ENCODE measurements at regions not wholly inside any gene's neighbourhood (a gene's known extent, or its start where the extent isn't known, plus 50 kb on each side); places are given as distances from the start of the nearest gene placed in this dataset.

DNA sequence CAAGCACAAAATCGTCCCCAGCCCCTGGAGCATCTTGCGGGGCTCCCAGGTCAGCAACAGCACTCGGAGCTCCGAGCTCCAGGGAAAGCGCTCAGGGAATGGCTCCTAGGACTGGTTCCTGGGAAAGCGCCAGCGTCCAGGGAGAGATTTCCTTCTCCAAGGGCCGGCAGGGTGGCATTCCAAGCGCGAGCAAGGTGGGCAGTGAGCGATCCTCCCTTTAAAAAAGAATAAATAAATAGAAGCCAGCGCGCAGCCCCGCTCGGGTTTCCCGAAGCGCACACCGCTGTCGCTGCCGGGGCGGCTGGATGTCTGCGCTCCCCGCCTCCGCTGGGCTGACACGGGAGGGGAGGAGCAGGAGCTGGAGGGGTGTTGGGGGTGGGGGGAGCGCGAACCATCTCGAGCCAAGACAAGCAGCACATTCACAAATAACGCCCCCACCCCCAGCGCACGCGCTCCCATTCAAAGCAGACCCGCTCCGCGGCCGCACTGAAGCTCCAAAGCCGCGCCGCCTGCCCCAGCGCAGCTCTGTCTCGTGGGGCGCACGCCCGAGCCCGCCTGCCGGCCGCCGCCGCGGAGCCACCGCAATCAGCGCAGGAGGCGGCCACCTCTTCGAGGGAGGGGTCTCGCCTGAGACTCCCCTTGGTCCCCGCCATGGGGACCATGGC, 327.4 kb downstream of the SH3GL2 start:
- no peak for DNase-seq (ENCODE audit: low read depth)
- TF ChIP-seq, protein P1, sequence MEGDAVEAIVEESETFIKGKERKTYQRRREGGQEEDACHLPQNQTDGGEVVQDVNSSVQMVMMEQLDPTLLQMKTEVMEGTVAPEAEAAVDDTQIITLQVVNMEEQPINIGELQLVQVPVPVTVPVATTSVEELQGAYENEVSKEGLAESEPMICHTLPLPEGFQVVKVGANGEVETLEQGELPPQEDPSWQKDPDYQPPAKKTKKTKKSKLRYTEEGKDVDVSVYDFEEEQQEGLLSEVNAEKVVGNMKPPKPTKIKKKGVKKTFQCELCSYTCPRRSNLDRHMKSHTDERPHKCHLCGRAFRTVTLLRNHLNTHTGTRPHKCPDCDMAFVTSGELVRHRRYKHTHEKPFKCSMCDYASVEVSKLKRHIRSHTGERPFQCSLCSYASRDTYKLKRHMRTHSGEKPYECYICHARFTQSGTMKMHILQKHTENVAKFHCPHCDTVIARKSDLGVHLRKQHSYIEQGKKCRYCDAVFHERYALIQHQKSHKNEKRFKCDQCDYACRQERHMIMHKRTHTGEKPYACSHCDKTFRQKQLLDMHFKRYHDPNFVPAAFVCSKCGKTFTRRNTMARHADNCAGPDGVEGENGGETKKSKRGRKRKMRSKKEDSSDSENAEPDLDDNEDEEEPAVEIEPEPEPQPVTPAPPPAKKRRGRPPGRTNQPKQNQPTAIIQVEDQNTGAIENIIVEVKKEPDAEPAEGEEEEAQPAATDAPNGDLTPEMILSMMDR (IDR thresholded peaks at IDR 0.05; ENCODE audit: insufficient read depth, low read depth, low read length, missing control alignments), result no peak
- no peak overlapping the region for H3K4me3 ChIP-seq (ENCODE audit: low read depth, low read length)

DNA sequence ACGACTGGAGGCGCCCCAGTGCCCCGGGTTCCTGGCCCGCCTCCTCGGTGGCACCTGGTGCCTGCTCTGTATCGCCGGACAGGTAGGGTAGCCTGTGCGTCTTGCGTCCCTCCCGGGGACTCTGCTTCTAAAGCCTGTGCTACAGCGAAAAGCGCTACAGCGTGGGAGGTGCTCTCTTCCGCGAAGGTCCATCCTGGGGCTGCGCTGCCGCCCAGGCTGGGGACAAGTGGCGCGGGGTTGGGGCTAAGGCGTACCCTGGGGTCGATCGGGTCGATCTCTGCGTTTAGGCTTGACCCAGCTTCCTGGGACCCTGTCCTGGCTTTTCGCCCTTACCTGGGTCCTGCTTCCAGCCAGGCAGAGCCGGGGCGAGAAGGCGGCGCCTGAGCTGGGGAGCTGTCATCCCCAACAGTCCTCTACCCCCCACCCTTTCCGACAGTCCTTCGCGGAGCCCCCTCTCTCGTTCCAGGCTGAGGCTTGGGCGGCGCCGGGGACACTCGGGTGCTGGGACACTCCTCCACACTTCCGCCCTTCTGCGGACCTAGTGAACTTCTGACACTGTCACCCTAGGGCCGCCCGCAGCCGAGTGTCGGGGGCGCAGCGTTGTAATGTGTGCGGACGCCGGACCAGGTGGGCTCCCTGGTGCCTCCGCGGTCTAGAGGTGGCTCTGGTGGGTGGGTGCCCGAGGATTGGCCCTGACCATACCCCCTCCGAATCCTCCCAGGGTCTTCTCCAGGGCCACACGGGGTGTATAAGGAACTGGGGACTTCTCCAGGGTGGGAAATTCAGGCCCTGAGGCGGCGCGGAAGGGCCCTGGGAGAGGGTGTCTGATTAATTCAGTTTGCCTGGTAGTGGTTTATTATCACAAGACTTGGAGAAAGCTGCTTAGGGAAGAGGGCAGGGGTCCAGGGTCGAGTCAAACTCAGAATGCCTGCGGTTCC, 328.2 kb downstream of the SH3GL2 start:
- no peak for DNase-seq (ENCODE audit: low read depth)
- TF ChIP-seq, protein P1 (IDR thresholded peaks at IDR 0.05; ENCODE audit: insufficient read depth, low read depth, low read length, missing control alignments), result no peak
- H3K4me3 ChIP-seq (ENCODE audit: low read depth, low read length), result no peak overlapping the region

DNA sequence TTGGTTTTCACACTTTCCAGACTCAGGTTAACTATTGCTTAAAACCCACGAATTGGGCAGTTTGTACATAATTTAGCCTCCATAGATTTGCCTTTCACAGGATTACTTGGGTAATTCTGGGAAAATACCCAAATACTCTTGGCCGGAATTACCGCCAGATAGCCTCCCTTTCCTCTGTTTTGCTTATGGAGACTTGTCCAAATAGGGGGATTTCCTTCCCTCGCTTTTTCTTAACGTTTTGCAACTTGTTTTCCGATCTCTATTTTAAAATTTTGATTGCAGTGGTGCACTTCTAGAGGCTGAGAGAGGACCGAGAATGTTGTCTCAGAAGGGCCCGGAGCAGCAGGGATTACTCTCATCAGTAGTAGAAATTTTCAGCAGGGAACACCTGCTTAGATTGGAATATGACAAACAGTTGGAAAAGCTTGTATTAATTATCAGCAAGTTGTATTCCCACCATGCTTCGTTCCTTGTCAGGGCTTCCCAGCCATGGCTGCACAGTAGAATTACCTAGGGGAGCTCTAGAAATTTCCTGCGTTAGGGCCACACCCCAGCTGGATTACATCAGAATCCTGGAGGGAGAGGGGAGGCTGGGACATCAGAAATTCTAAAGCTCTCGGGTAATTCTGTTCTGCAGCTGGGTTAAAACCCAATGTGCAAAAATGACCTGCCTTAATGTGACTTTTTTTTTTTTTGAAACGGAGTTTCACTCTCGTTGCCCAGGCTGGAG, 329.1 kb downstream of the SH3GL2 start:
- TF ChIP-seq, protein P1 (IDR thresholded peaks at IDR 0.05; ENCODE audit: insufficient read depth, low read depth, low read length, missing control alignments), result no peak
- DNase-seq (ENCODE audit: low read depth), result no peak
- no peak overlapping the region for H3K4me3 ChIP-seq (ENCODE audit: low read depth, low read length)

DNA sequence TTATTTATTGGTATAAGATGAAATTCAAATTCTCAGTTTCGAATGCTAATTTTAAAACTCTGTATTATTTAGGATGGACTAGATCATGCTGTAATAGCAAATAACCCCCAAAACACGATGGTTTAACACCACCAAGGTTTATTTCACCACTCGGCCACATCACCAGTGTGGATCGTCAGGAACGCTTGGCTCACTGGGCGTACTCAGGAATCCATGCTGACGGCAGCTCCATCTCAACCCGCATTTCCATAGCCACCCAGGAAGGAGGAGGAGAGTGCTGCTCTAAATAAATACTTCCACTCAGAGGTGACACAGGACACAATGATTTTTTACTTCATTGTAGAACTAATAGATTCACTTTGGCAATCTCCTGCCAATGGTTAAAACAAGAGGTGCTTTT, 347.4 kb downstream of the SH3GL2 start:
- TF ChIP-seq, protein P1 (IDR thresholded peaks at IDR 0.05; ENCODE audit: insufficient read depth, low read depth, low read length, missing control alignments), result no peak
- H3K4me3 ChIP-seq (ENCODE audit: low read depth, low read length), result no peak overlapping the region
- DNase-seq (ENCODE audit: low read depth), result no peak

DNA sequence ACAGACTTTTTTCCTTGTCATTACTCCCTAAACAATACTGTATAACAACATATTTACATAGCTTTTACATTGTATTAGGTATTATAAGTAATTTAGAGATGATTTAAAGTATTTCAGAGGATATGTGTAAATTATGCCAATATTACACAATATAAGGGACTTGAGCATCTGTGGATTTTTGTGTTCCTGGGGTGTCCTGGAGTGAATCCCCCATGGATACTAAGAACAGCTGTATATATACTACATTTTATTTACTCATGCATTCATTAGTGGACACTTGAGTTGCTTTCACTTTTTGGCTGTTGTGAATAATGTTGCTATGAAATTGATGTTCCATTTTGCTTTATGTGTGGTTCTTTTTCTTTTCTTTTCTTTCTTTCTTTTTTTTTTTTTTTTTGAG, 348.8 kb downstream of the SH3GL2 start:
- TF ChIP-seq, protein P1 (IDR thresholded peaks at IDR 0.05; ENCODE audit: insufficient read depth, low read depth, low read length, missing control alignments), result no peak

DNA sequence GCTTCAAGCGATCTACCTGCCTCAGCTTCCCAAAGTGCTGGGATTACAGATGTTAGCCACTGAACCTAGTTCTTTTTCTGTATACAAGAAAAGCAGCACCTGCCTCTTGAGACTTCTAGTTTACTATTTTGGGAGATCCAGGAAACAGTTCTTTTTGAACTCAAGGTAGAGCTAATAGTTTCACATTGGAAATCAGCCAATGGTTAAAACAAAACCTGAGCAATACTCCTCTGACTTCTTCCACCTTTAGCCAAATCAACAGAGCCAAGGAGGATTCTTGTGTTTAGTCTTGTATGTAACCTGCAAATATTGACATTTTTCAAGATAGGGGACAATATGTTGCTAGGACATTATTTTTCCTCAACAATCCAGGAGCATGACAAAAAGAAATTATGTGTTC, 349.4 kb downstream of the SH3GL2 start:
- no peak for DNase-seq (ENCODE audit: low read depth)
- H3K4me3 ChIP-seq (ENCODE audit: low read depth, low read length), result no peak overlapping the region
- TF ChIP-seq, protein P1 (IDR thresholded peaks at IDR 0.05; ENCODE audit: insufficient read depth, low read depth, low read length, missing control alignments), result no peak

More for the DNA sequence above, 348.8 kb downstream of the SH3GL2 start:
- no peak for DNase-seq (ENCODE audit: low read depth)
- H3K4me3 ChIP-seq (ENCODE audit: low read depth, low read length), result no peak overlapping the region
